Neuron (in vitro differentiated cells): ENCODE measurements at regions not wholly inside any gene's neighbourhood (a gene's known extent, or its start where the extent isn't known, plus 50 kb on each side); places are given as distances from the start of the nearest gene placed in this dataset.

Source experiments
- H2AFZ ChIP-seq: one replicate; pipeline ENCODE4 v1.6.1; 2013; ENCODE audit warnings: low read depth, mild to moderate bottlenecking, inconsistent platforms, low read length, moderate library complexity
- H3K27me3 ChIP-seq: one replicate; pipeline ENCODE4 v1.6.1; 2013; ENCODE audit warnings: low read length; ENCODE audit not compliant: insufficient read depth
- H3K36me3 ChIP-seq: one replicate; pipeline ENCODE4 v1.6.1; 2013; ENCODE audit warnings: low read length; ENCODE audit not compliant: insufficient read depth
- H3K4me1 ChIP-seq: one replicate; pipeline ENCODE4 v1.6.1; 2013; ENCODE audit warnings: low read length; ENCODE audit not compliant: insufficient read depth
- H3K4me3 ChIP-seq: 2 replicates; pipeline ENCODE4 v1.5.1; 2013; ENCODE audit warnings: mild to moderate bottlenecking, low read length, moderate library complexity
- H3K9me3 ChIP-seq: one replicate; pipeline ENCODE4 v1.6.1; 2013; ENCODE audit warnings: low read length

- Histone ChIP-seq H3K4me1 (no peaks in the 10 kb centered on the region), H3K9me3 (peaks cover 3% of the 10 kb centered on the region), H3K36me3 (peaks cover 2% of the 10 kb centered on the region), H2AFZ (no peak overlapping the region), H3K4me3 (no peak overlapping the region), H3K27me3 (no peaks in the 10 kb centered on the region)
Measured at GRCh38 chr21:31501926-31502325, 157.6 kb upstream of the SOD1 start.

DNA sequence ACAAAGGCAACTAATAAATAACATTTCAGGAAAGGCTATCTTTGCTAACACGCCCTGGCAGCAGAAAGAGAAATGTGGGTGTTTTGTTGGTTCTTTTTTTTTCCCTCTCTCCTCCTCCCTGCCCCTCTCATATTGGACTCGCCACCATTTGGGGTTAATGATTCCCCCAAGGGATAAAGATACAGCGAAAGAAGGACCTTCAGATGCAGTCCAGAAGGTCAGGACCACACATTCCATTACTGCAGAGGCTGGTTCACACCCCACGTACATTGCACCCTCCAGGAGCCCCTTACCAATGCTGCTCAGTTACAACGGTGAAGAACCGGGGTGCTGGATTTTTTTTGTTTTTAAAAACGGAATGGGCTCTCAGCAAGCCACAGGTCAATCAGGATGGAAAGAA is 156.9 kb upstream of the TIAM1 start:
- Histone ChIP-seq H3K27me3 (no peaks in the 10 kb centered on the region), H3K4me3 (no peak overlapping the region), H3K36me3 (peaks cover 2% of the 10 kb centered on the region), H3K4me1 (no peaks in the 10 kb centered on the region), H3K9me3 (peaks cover 3% of the 10 kb centered on the region), H2AFZ (no peak overlapping the region)

DNA sequence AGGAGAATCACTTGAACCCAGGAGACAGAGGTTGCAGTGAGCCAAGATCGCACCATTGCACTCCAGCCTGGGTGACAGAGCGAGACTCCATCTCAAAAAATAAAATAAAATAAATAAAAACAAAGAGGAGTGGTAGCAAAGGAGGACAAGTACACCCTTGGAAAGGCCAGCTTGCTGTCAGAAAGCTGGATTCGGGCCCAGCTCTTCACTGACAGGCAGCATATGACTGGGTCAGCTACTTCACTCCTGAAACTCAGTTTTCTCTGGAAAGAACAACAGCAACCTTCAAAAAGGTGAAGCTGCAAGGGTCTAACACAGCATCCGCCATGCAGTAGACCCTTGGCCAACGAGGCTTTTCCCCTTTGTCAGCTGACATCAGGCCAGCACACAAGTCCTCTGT is 156.0 kb upstream of the TIAM1 start:
- Histone ChIP-seq H2AFZ (no peak overlapping the region), H3K36me3 (peaks cover 2% of the 10 kb centered on the region), H3K27me3 (no peaks in the 10 kb centered on the region), H3K4me1 (no peaks in the 10 kb centered on the region), H3K9me3 (peaks cover 3% of the 10 kb centered on the region), H3K4me3 (no peak overlapping the region)

- H3K4me3 ChIP-seq = no peak overlapping the region
- peaks cover 3% of the 10 kb centered on the region for H3K9me3 ChIP-seq
- no peak overlapping the region for H2AFZ ChIP-seq
- H3K36me3 ChIP-seq = peaks cover 2% of the 10 kb centered on the region
- H3K27me3 ChIP-seq = no peaks in the 10 kb centered on the region
- no peaks in the 10 kb centered on the region for H3K4me1 ChIP-seq
Measured at GRCh38 chr21:31498985-31499384, 154.9 kb upstream of the TIAM1 start.

DNA sequence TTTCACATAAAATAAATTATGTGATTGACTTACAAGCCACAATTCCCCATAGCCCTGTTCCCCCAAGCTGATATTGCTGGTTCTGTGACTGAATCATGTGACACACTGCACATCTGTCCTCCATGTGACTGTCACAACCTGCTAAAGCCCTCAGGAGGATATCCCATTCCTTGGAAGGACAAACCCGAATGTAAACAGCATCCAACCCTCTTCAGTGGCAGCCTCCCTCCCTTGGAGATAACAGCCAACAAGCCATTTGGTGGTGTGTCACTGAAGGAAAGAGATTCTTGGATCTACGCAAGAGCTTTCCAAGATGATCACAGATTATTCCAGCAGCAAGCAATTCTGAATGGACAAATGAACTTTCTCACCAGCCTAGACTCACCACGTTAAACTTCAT is 153.9 kb upstream of the TIAM1 start:
- Histone ChIP-seq H3K36me3 (peaks cover 2% of the 10 kb centered on the region), H2AFZ (no peak overlapping the region), H3K4me3 (no peak overlapping the region), H3K4me1 (no peaks in the 10 kb centered on the region), H3K27me3 (no peaks in the 10 kb centered on the region), H3K9me3 (peaks cover 3% of the 10 kb centered on the region)

DNA sequence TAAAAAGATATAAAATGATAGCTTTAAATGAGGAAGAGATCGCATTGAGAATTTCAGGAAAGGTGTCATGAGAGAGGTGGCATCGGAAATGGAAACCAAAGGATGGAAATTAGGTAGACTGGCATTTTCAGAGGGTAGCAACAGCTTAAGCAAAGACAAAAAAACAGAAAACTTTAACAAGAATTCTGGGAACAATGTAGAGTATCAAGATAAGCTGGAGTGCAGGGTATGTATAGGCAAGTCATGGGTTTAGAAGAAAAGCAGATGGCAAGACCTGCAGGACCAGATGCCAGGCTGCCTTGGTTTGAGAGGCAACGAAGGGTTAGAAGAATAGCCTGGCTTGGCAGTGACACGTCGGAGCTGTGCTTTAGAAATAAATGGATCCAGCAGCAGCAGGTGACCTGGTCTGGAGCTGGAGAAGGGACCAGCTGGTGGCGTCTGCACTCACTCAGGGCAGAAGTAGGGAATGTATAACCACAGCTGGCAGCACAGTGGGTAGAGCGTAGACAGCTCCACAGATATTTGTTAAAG is 149.4 kb upstream of the TIAM1 start:
- Histone ChIP-seq H3K4me1 (no peaks in the 10 kb centered on the region), H3K9me3 (no peaks in the 10 kb centered on the region), H3K4me3 (no peak overlapping the region), H3K27me3 (no peaks in the 10 kb centered on the region), H2AFZ (no peak overlapping the region), H3K36me3 (no peaks in the 10 kb centered on the region)

DNA sequence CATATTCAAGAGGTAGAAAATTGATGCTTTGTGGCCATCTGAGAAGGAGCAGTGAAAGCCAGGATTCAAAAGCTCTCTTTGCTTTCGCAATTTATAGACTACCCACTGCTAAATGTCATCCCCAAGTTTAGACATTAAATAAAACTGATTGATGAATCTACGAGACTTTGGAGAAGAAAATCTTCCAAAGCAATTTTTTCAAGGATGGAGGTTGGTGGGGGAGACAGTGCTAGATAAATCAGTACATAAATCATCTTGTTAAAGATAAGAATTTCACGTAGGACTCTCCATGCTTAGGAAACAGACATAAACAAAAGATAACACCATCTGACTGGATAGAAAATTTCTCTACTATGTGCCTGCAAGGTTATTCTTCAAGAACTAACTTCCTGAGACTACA is 147.6 kb upstream of the TIAM1 start:
- H3K36me3 ChIP-seq = no peaks in the 10 kb centered on the region
- H3K9me3 ChIP-seq = peaks cover 5% of the 10 kb centered on the region
- H3K27me3 ChIP-seq = no peaks in the 10 kb centered on the region
- no peaks in the 10 kb centered on the region for H3K4me1 ChIP-seq
- H3K4me3 ChIP-seq = no peak overlapping the region
- no peak overlapping the region for H2AFZ ChIP-seq

DNA sequence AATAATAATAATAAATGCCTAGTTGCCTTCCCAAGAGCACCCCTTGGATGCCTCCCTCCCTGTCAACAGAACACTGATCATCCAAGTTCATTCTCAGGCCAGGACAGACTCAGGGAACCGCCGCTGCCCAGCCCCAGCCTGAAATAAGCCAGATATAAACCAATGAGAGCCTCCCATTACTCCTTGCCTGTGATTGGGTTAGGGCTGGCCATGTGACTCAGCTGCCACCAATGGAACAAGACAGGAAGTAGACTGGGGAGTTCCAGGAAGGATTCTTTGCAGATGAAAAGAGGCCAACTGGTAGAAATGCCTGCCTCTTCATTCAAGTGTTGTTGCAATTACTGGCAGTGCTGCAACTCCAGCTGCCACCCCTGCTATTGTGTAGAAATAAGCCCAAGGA is 146.4 kb upstream of the TIAM1 start:
- H3K4me3 ChIP-seq = no peak overlapping the region
- no peak overlapping the region for H2AFZ ChIP-seq
- H3K4me1 ChIP-seq = no peaks in the 10 kb centered on the region
- no peaks in the 10 kb centered on the region for H3K27me3 ChIP-seq
- no peaks in the 10 kb centered on the region for H3K36me3 ChIP-seq
- peaks cover 13% of the 10 kb centered on the region for H3K9me3 ChIP-seq

GRCh38 chr21:31489726-31490125 is 145.7 kb upstream of the TIAM1 start:
- H3K9me3 ChIP-seq = peaks cover 15% of the 10 kb centered on the region
- H3K36me3 ChIP-seq = no peaks in the 10 kb centered on the region
- no peak overlapping the region for H2AFZ ChIP-seq
- H3K4me1 ChIP-seq = no peaks in the 10 kb centered on the region
- H3K27me3 ChIP-seq = no peaks in the 10 kb centered on the region
- H3K4me3 ChIP-seq = no peak overlapping the region

DNA sequence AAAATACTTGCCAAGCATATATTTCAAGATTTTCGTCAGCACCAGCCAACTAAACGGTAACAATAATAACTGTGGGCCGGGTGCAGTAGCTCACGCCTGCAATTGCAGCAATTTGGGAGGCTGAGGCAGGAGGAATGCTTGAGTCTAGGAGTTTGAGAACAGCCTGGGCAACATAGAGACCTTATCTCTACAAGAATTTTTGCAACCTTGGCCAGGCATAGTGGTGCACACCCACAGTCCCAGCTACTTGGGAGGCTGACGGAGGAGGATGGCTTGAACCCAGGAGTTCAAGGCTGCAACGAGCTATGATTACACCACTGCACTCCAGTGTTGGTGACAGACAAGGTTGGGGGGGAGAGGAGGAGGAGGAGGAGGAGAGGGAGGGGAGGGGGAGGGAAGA is 145.0 kb upstream of the TIAM1 start:
- Histone ChIP-seq H3K27me3 (no peaks in the 10 kb centered on the region), H3K4me1 (no peaks in the 10 kb centered on the region), H3K9me3 (peaks cover 21% of the 10 kb centered on the region), H3K4me3 (no peak overlapping the region), H3K36me3 (no peaks in the 10 kb centered on the region), H2AFZ (no peak overlapping the region)

DNA sequence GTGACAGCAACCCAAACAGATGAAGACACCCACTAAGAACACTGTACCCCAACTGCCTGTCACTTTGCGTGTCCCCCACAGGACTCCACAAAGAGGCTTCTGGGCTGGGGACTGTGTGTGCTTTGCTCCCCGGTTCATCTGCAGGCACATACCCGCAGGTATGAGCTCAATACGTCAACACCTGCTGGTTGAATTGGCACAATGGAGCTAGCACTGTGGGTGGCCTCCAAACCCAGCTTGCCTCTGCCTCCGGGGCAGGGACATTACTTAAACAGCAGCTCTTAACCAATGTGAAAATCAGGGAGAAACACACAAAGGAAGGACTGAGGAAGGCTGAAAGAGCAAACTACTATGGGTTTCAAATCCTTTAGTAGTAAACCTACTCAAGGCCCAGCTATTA is 140.2 kb upstream of the TIAM1 start:
- peaks cover 39% of the 10 kb centered on the region for H3K9me3 ChIP-seq
- no peaks in the 10 kb centered on the region for H3K27me3 ChIP-seq
- H3K36me3 ChIP-seq = no peaks in the 10 kb centered on the region
- no peak overlapping the region for H2AFZ ChIP-seq
- H3K4me1 ChIP-seq = no peaks in the 10 kb centered on the region
- no peak overlapping the region for H3K4me3 ChIP-seq

- Histone ChIP-seq H3K9me3 (peaks cover 39% of the 10 kb centered on the region), H3K4me3 (no peak overlapping the region), H3K36me3 (no peaks in the 10 kb centered on the region), H2AFZ (no peak overlapping the region), H3K27me3 (no peaks in the 10 kb centered on the region), H3K4me1 (no peaks in the 10 kb centered on the region)
Measured at GRCh38 chr21:31483146-31483545, 139.1 kb upstream of the TIAM1 start.

DNA sequence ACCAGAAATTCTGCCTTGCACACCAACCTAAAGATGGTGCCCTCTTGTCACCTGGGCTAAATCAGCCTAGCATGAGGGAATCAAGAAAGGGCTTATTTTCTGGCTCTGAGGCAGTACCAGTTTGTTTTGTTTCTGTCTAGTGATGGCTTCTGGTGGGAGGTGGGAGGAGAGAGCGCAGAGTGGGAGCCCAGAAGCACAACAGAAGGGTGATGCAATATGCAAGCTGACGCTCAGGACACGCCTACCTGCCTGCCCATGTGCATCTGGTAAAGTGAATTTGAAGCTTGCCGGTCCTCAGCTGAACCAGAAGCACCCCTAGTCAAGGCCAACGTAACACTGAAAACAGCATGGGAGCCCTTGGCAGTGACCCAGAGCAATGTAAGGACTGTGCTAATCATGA is 138.4 kb upstream of the TIAM1 start:
- H2AFZ ChIP-seq = no peak overlapping the region
- no peaks in the 10 kb centered on the region for H3K27me3 ChIP-seq
- no peaks in the 10 kb centered on the region for H3K36me3 ChIP-seq
- H3K4me3 ChIP-seq = no peak overlapping the region
- H3K9me3 ChIP-seq = peaks cover 37% of the 10 kb centered on the region
- no peaks in the 10 kb centered on the region for H3K4me1 ChIP-seq

DNA sequence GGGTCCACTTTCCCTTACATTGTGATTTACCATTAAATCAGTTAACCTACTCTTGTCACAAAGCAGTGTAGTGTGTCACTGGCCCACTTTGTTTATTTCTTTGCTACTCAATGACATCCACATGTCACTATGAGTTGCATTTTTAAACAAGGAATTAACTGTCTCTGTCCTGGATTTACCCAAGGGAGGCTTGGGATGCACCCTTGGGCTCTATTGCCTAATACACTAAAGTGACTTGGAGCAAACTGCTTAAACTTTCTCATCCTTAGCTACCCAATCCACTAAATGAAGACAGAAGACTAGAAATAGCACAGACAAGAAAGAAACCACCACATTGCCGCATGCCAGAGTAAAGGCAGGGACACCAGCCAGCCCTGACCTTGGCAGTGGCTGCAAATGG is 136.2 kb upstream of the TIAM1 start:
- Histone ChIP-seq H3K4me3 (no peak overlapping the region), H3K27me3 (no peaks in the 10 kb centered on the region)

More for the DNA sequence above, 136.2 kb upstream of the TIAM1 start:
- H2AFZ ChIP-seq = no peak overlapping the region
- H3K4me1 ChIP-seq = peaks cover 11% of the 10 kb centered on the region
- no peaks in the 10 kb centered on the region for H3K36me3 ChIP-seq
- H3K9me3 ChIP-seq = peaks cover 25% of the 10 kb centered on the region
